T-helper 2 cell treated with Interferon-gamma antibody and Interleukin-4, amounts not matched to agents 5 μg/mL and 100 μg/mL, for 36 hours (primary cell): ENCODE measurements at regions not wholly inside any gene's neighbourhood (a gene's known extent, or its start where the extent isn't known, plus 50 kb on each side); places are given as distances from the start of the nearest gene placed in this dataset.

ENCODE experiments used
- DNase-seq: peaks from one replicate; pipeline ENCODE4 v3.0.0; 2021; ENCODE audit warnings: low spot score
- H3K27ac Mint-ChIP-seq: one replicate; pipeline ENCODE4 v1.8.0; 2021; ENCODE audit warnings: mild to moderate bottlenecking, mixed read lengths
- H3K27me3 Mint-ChIP-seq: one replicate; pipeline ENCODE4 v1.8.0; 2021; ENCODE audit warnings: low read depth, mixed read lengths
- H3K36me3 Mint-ChIP-seq: one replicate; pipeline ENCODE4 v1.8.0; 2021; ENCODE audit warnings: low read depth, mixed read lengths
- H3K4me1 Mint-ChIP-seq: one replicate; pipeline ENCODE4 v1.8.0; 2021; ENCODE audit warnings: low read depth, mixed read lengths
- H3K4me3 Mint-ChIP-seq: one replicate; pipeline ENCODE4 v1.8.0; 2022; ENCODE audit warnings: mild to moderate bottlenecking, moderate library complexity, mixed read lengths
- H3K9me3 Mint-ChIP-seq: one replicate; pipeline ENCODE4 v1.8.0; 2021; ENCODE audit warnings: mixed read lengths

DNA sequence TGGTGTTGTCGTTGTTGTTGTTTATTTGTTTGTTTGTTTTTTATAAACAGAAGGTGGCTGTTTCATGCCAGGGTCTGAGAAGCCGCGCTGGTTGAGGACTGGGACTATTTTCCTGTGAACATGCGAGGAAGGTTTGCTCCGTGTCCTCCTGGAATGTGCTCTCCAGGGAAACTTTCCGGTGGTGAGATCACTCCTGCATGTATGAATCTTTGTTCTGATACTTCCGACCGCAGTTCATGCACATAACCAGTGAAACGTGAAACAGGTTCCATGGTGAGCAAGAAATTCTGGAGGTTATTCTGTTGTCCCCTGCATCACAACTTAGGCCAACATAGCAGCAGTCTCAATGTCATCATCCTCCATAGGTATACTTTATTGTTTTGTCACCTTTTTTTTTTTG lies 187.6 kb upstream of the ARGLU1 start:
- Mint-ChIP-seq H3K4me3 (no peak overlapping the region), H3K27ac (no peak overlapping the region), H3K4me1 (no peaks in the 10 kb centered on the region), H3K9me3 (no peaks in the 10 kb centered on the region), H3K36me3 (no peaks in the 10 kb centered on the region), H3K27me3 (peaks cover 2% of the 10 kb centered on the region)
- DNase-seq, result no peak

DNA sequence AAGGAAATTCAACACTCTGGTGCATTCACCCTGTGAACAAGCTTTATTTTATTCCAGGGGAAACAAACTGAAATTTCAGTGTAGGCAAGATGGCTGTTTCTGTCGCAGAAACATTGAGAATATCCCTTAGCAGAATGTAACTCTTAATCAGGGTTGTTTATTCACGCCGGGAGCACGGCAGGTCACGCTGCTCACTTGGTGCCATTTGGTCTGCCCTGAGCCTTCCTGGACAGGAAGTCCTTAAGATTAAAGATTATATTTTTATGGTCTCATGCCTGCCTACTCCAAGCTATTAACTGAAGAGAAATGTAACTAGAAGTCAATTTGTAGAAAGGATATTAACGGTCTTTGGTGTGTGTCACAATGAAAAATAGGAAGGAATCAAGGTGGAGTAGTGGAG lies 185.3 kb upstream of the ARGLU1 start:
- H3K27me3 Mint-ChIP-seq, result peaks cover 2% of the 10 kb centered on the region
- no peaks in the 10 kb centered on the region for H3K9me3 Mint-ChIP-seq
- no peak for DNase-seq
- no peak overlapping the region for H3K4me3 Mint-ChIP-seq
- H3K4me1 Mint-ChIP-seq, result no peaks in the 10 kb centered on the region
- H3K27ac Mint-ChIP-seq, result no peak overlapping the region
- no peaks in the 10 kb centered on the region for H3K36me3 Mint-ChIP-seq

DNA sequence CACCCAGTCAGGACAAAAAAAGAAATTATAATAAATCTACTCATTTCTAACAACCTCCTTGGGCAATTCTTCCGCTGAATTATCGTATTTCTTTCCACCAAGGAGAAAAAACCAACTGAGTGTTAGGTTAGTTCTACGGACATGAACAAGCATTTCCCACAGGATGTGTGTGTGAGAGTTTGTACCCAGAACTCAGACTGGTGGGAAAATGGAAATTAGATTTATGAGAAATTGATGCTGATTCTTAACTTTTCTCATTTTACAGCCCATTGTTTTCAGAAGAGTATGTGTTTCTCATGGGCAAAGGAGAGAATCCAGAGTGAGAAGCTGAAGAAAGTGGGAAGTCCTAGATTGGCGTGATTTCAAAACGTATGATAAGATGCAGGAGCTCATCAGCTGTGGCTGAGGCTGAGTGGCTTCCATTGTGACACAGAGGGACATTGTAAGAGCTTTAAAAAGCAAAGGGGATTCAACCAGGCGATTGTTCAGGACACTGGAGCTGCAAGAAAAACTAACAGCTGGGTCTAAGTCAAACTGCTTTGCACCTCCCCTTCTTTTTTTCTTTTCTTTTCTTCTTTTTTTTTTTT lies 184.7 kb upstream of the ARGLU1 start:
- Mint-ChIP-seq H3K27me3 (peaks cover 2% of the 10 kb centered on the region), H3K4me3 (no peak overlapping the region), H3K36me3 (no peaks in the 10 kb centered on the region), H3K27ac (no peak overlapping the region), H3K4me1 (no peaks in the 10 kb centered on the region), H3K9me3 (no peaks in the 10 kb centered on the region)
- no peak for DNase-seq

DNA sequence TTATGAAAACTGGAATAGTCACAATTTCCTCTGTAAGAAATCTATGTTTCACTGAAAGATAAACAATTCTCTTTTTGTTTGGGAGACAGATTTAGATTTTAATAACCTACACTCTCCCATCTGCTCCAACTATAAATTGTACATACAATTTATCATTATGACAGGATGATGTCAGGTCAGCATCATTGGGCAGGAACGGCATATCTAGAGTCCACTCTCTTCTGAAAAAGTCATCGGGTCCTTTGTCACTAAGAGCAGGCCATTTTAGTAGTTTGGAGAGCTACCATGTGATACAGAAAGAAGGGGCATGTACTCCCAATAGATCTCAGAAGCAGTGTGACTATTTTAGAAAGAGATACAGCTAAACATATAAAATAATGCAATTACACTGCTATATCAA lies 180.8 kb upstream of the ARGLU1 start:
- no peak overlapping the region for H3K4me3 Mint-ChIP-seq
- peaks cover 2% of the 10 kb centered on the region for H3K27me3 Mint-ChIP-seq
- H3K36me3 Mint-ChIP-seq, result no peaks in the 10 kb centered on the region
- no peak overlapping the region for H3K27ac Mint-ChIP-seq
- no peaks in the 10 kb centered on the region for H3K4me1 Mint-ChIP-seq
- H3K9me3 Mint-ChIP-seq, result no peaks in the 10 kb centered on the region
- DNase-seq, result no peak

DNA sequence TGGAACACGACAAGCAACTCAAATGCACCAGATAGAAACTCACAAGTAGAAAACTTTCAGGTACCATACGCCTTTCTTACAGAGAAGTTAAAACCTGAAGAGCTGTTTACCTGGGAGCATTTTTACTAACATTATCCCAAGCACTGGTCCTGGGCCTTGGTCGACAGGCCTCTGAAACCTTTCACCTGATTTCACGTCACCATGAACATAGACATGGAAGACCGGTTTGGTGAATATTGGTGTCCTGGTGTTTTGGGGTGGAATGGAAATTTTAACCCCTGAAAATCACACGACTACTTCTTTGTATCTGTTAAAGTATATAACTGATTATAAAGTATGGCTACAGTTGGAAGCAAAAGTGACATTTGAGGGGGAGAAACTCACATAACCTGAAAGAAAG lies 176.6 kb upstream of the ARGLU1 start:
- Mint-ChIP-seq H3K27ac (no peak overlapping the region), H3K4me1 (no peaks in the 10 kb centered on the region), H3K4me3 (no peak overlapping the region), H3K27me3 (no peaks in the 10 kb centered on the region), H3K36me3 (no peaks in the 10 kb centered on the region), H3K9me3 (no peaks in the 10 kb centered on the region)
- no peak for DNase-seq

DNA sequence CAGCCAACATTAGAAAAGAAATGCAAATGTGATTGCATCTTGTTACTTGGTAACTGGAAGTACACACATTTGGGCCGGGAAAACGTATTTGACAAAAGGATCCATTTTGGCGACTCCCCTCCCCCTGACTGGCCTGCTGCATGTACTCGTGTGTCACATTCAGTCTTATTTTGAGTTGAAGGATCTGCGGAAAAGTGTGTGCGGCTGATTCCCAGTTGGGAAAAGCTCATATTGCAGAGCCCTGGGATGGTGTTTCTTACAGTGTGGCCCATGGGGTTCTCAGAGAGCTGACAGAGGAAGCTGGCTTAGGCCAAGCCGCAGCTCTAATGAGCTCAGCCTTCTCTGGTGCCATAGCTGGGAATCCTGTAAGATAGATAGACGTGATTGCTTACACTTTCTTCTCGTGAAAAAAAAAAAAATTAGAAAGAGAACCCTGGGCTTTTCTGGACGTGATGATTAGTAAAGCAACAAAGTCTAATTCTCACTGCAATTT lies 170.3 kb upstream of the ARGLU1 start:
- H3K9me3 Mint-ChIP-seq, result no peaks in the 10 kb centered on the region
- no peak overlapping the region for H3K4me3 Mint-ChIP-seq
- no peaks in the 10 kb centered on the region for H3K4me1 Mint-ChIP-seq
- H3K36me3 Mint-ChIP-seq, result no peaks in the 10 kb centered on the region
- H3K27ac Mint-ChIP-seq, result no peak overlapping the region
- DNase-seq, result no peak
- H3K27me3 Mint-ChIP-seq, result no peaks in the 10 kb centered on the region

DNA sequence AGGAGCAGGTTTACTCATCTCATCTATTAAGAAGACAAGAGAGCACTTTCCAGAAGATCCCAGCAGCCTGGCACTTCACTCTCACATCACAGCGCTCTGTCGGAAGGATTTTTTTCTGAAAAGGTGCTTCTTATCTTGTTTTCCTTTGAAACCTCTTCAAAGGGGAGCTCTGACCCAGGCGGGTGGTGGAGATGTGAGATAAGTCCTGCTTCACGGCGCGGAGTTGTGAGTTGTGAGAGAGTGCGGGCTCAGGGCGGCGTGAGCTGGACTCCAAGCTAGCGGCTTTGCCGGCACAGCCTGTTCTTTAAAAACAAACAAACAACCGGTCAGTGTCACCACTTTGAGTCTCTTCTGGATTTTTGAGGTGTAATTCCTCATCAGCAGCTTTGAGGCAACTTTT lies 169.0 kb upstream of the ARGLU1 start:
- H3K4me1 Mint-ChIP-seq, result no peaks in the 10 kb centered on the region
- no peak overlapping the region for H3K27ac Mint-ChIP-seq
- DNase-seq, result no peak
- H3K27me3 Mint-ChIP-seq, result no peaks in the 10 kb centered on the region
- H3K9me3 Mint-ChIP-seq, result no peaks in the 10 kb centered on the region
- H3K36me3 Mint-ChIP-seq, result no peaks in the 10 kb centered on the region
- H3K4me3 Mint-ChIP-seq, result no peak overlapping the region

DNA sequence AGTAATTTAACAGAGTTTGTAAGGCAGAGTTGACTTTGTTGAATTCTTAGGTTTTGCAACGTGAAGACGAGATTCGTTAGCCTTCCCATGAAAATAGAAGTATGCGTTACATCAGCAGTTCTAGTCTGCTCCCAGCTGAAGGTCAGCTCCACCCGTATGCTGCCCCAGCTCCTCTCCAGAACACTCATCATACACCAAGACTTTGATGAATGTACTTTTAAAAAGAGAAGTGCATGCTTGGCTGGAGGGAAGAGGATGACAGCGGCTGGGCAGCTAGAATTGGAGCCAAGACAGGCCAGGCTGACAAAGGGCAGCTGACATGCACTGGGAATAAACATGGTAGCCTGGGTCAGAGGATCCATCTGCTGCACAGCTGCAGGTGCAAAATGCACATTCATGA lies 166.3 kb upstream of the ARGLU1 start:
- Mint-ChIP-seq H3K4me1 (no peaks in the 10 kb centered on the region), H3K9me3 (no peaks in the 10 kb centered on the region), H3K27ac (no peak overlapping the region), H3K27me3 (no peaks in the 10 kb centered on the region), H3K36me3 (no peaks in the 10 kb centered on the region), H3K4me3 (no peak overlapping the region)
- DNase-seq, result no peak

DNA sequence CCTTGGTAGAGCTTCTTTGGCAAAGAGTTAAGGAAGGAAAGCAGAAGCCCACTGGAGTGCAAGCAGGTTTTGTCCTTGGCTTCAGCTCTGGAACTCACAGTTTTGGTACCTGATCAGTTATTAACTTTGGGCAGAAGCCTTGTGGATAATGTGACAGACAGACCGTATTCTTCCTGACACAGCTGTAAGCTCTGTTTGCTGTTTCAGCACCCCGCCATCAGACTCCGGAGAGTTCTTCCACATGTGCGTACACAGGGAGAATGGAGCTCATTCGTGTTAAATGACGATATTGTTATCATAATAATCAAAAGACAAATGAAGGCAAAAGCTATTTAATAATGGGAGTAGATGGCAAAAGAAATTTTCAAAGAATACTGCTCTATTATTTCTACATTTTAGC lies 155.1 kb upstream of the ARGLU1 start:
- Mint-ChIP-seq H3K4me1 (no peaks in the 10 kb centered on the region), H3K27me3 (no peaks in the 10 kb centered on the region), H3K9me3 (no peaks in the 10 kb centered on the region), H3K27ac (no peak overlapping the region), H3K4me3 (no peak overlapping the region), H3K36me3 (no peaks in the 10 kb centered on the region)
- no peak for DNase-seq

DNA sequence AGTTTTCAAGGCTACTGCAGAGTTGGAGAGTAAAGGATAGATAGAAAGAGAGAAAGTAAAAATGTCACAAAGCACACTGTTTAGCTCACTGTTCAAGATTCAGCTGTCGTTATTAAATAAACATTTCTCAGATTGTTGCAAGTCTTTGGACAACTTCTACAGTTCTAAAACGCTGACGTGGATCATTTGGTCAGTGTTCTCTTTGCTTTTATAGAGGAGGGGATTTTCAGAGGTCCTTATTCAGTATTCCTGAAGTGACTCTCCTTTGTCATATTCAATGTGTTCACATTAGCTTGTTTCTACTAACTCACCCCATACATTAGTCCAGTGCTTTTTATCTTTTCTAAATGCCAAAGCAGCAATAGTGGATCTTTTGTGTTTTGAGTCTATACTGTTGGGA lies 154.7 kb upstream of the ARGLU1 start:
- no peaks in the 10 kb centered on the region for H3K36me3 Mint-ChIP-seq

DNA sequence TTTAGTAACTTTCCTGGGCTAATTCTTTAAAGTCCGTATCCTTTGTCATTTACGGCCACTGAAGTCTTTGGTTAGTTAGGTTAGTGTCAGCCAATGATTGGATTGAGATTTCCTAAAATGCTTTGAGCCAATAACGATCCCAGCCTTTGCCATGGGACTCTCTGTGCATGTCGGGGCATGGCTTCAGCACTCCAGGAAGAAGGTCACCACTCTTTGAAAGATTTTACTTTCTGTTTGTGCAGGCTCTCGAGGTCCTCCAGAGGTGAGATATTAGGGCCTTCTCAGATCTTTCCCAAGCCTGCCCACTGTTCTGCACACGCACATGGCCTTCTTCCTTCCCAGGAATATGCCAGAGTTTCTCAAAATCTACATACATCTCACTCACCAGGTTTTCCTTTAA lies 153.7 kb upstream of the ARGLU1 start:
- Mint-ChIP-seq H3K4me1 (no peaks in the 10 kb centered on the region), H3K4me3 (no peak overlapping the region), H3K27me3 (no peaks in the 10 kb centered on the region), H3K36me3 (no peaks in the 10 kb centered on the region), H3K27ac (no peak overlapping the region), H3K9me3 (no peaks in the 10 kb centered on the region)
- DNase-seq, result no peak

More for the DNA sequence above, 154.7 kb upstream of the ARGLU1 start:
- no peak overlapping the region for H3K4me3 Mint-ChIP-seq
- no peaks in the 10 kb centered on the region for H3K9me3 Mint-ChIP-seq
- no peaks in the 10 kb centered on the region for H3K27me3 Mint-ChIP-seq
- H3K27ac Mint-ChIP-seq, result no peak overlapping the region
- DNase-seq, result no peak
- H3K4me1 Mint-ChIP-seq, result no peaks in the 10 kb centered on the region

DNA sequence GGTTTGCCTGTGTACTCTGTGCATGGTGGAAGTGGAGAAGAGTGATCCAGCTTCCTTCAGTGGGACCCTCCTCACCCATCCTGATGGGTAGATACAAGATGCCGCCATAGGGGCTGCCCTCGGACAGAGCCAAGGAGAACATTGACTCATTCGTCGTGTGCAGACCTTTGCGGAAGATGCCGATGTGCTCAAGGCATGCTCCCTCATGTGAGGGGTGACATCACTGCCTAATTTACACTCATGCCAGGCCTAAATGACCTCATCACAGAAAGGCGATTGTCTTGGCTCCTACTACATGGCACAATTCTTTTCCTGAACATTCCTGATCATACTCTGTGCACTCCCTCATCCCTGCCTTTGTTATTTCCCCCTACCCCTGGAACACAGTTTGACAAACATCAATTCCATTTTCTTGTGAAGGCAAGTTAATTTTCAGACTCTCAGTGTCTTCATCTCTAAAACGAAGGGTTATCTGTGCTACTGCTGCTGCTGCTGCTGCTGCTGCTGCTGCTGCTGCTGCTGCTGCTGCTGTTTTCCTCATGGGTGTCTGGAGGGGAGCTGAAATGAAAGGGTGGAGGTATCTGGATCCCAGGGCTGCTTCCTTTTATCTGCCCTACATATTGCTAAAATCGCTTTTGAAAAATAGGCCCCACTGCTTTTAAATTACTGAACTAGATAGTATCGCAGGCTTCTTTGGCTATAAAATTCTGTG lies 146.5 kb upstream of the ARGLU1 start:
- no peak for DNase-seq
- Mint-ChIP-seq H3K4me3 (no peak overlapping the region), H3K27me3 (no peaks in the 10 kb centered on the region), H3K9me3 (no peaks in the 10 kb centered on the region), H3K4me1 (no peaks in the 10 kb centered on the region), H3K27ac (no peak overlapping the region), H3K36me3 (no peaks in the 10 kb centered on the region)

DNA sequence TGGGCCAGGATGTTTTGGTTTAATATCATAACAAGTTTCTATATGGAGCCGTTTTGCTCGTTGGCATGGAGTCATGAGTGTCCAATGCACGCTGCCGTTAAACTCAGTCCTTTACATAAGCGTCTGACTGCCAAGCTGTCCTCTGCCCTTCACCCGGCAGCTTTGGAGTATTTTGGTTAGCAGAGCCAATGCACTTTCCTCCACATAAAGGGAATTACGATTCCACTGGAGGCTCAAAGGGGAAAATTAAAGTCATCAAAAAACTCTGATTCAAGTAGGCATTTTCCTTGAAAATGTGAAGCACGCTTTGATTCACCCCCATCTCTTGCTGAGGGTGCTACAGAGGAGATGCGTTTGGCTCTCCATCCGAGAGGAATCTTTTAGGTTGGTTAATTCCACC lies 144.4 kb upstream of the ARGLU1 start:
- Mint-ChIP-seq H3K27ac (no peak overlapping the region), H3K36me3 (no peaks in the 10 kb centered on the region), H3K4me3 (no peak overlapping the region), H3K27me3 (no peaks in the 10 kb centered on the region), H3K9me3 (no peaks in the 10 kb centered on the region), H3K4me1 (no peaks in the 10 kb centered on the region)
- no peak for DNase-seq

DNA sequence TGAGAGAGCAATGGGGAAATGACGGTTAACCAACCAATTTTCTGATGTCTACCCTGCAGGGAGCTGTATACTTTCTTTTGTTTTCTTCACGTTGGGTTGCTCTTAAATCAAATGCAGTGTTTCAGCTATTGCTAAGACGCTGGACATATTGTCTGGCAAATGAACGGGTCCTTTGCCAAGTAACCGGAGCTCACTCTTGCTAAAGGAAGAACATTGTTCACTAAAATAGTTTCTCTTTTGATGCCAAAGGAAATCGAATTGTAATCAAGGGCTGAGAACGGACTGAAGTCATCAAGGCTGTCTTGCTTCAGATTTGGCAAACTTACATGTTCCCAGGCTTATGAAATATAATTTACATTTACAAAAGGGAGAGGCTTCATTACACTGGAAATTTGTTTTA lies 142.3 kb upstream of the ARGLU1 start:
- Mint-ChIP-seq H3K36me3 (no peaks in the 10 kb centered on the region), H3K9me3 (no peaks in the 10 kb centered on the region), H3K27ac (no peak overlapping the region), H3K4me1 (no peaks in the 10 kb centered on the region), H3K27me3 (no peaks in the 10 kb centered on the region), H3K4me3 (no peak overlapping the region)
- no peak for DNase-seq

DNA sequence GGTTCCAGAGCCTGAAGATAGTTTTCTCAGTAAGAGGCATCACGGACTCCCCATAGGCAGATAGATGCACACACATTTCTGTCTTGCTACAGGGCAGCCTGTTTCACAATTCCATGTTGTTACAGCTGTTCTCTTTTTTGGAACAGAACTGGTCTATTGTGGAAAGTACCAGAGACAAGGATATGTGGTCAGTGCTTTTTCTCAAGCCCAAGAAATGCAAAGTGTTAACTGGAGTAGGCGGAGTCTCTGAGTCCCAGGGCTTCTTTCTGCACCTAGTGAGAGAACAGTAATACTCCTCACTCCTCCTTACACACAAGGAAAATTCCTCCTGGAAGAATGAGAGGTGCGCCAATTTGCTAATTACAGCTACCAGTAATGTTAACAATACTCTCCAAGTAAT lies 141.6 kb upstream of the ARGLU1 start:
- no peak overlapping the region for H3K4me3 Mint-ChIP-seq
- no peaks in the 10 kb centered on the region for H3K27me3 Mint-ChIP-seq
- no peaks in the 10 kb centered on the region for H3K36me3 Mint-ChIP-seq
- no peak for DNase-seq
- H3K4me1 Mint-ChIP-seq, result no peaks in the 10 kb centered on the region
- no peak overlapping the region for H3K27ac Mint-ChIP-seq
- H3K9me3 Mint-ChIP-seq, result no peaks in the 10 kb centered on the region
